ENCODE measurements at regions not wholly inside any gene's neighbourhood (a gene's known extent, or its start where the extent isn't known, plus 50 kb on each side); places are given as distances from the start of the nearest gene placed in this dataset.

DNA sequence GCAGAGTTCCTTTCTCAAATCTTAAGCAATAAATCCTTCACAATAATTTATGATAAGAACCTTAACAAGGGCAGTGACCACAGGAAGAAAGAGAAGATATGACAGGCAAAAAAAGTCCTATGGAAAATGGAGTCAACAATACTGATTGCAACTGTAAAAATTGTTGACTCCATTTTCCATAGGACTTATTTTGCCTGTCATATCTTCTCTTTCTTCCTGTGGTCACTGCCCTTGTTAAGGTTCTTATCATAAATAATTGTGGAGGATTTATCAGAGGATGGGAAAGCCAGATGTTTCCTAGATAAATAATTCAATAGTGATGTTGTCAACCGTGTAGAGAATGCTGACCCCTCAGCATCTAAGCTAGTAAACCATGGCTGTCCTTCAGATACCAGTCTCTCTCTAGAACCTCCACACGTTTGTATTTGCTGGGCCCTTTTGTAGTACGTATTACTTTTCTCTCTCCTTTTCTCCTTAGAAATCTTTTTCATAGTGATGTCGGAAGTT, 172.6 kb upstream of the BET1 start (continued):
- TF ChIP-seq, protein P1, sequence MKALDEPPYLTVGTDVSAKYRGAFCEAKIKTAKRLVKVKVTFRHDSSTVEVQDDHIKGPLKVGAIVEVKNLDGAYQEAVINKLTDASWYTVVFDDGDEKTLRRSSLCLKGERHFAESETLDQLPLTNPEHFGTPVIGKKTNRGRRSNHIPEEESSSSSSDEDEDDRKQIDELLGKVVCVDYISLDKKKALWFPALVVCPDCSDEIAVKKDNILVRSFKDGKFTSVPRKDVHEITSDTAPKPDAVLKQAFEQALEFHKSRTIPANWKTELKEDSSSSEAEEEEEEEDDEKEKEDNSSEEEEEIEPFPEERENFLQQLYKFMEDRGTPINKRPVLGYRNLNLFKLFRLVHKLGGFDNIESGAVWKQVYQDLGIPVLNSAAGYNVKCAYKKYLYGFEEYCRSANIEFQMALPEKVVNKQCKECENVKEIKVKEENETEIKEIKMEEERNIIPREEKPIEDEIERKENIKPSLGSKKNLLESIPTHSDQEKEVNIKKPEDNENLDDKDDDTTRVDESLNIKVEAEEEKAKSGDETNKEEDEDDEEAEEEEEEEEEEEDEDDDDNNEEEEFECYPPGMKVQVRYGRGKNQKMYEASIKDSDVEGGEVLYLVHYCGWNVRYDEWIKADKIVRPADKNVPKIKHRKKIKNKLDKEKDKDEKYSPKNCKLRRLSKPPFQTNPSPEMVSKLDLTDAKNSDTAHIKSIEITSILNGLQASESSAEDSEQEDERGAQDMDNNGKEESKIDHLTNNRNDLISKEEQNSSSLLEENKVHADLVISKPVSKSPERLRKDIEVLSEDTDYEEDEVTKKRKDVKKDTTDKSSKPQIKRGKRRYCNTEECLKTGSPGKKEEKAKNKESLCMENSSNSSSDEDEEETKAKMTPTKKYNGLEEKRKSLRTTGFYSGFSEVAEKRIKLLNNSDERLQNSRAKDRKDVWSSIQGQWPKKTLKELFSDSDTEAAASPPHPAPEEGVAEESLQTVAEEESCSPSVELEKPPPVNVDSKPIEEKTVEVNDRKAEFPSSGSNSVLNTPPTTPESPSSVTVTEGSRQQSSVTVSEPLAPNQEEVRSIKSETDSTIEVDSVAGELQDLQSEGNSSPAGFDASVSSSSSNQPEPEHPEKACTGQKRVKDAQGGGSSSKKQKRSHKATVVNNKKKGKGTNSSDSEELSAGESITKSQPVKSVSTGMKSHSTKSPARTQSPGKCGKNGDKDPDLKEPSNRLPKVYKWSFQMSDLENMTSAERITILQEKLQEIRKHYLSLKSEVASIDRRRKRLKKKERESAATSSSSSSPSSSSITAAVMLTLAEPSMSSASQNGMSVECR (CRISPR knock-in tag; IDR thresholded peaks at IDR 0.05), result no peak
- TF ChIP-seq GATAD2A (IDR thresholded peaks at IDR 0.05) (no peak), PTBP1 (IDR thresholded peaks at IDR 0.05; ENCODE audit: low read depth, low read length) (no peak), CXXC5 (CRISPR knock-in tag; IDR thresholded peaks at IDR 0.05) (no peak), NFIX (CRISPR knock-in tag; IDR thresholded peaks at IDR 0.05; ENCODE audit: low read depth) (no peak), ATF1 (CRISPR knock-in tag; IDR thresholded peaks at IDR 0.05) (no peak), ATF1 (tag; IDR thresholded peaks at IDR 0.05) (no peak)
- TF ChIP-seq, protein P2, sequence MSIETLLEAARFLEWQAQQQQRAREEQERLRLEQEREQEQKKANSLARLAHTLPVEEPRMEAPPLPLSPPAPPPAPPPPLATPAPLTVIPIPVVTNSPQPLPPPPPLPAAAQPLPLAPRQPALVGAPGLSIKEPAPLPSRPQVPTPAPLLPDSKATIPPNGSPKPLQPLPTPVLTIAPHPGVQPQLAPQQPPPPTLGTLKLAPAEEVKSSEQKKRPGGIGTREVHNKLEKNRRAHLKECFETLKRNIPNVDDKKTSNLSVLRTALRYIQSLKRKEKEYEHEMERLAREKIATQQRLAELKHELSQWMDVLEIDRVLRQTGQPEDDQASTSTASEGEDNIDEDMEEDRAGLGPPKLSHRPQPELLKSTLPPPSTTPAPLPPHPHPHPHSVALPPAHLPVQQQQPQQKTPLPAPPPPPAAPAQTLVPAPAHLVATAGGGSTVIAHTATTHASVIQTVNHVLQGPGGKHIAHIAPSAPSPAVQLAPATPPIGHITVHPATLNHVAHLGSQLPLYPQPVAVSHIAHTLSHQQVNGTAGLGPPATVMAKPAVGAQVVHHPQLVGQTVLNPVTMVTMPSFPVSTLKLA (conservative IDR thresholded peaks at IDR 0.05), result no peak
